Thyroid gland (tissue), 4 donors: ENCODE measurements at regions not wholly inside any gene's neighbourhood (a gene's known extent, or its start where the extent isn't known, plus 50 kb on each side); places are given as distances from the start of the nearest gene placed in this dataset.
A peak's percentile ranks its signal among the peaks of the same experiment; 100 is the strongest.

Experiments used
- DNase-seq, 2 donors: peaks; one replicate each; pipeline ENCODE4 v3.0.0-alpha.2; 2019
- H3K27ac ChIP-seq, 3 donors: fragments of 200-600 bp; sonication (generic); 1 replicate in 2 of 3; 2 replicates in 1 of 3; pipeline ENCODE4 v1.5.1; 2016 to 2019; ENCODE audit warnings: mild to moderate bottlenecking in 1 of 3, moderate library complexity in 1 of 3
- H3K27me3 ChIP-seq: fragments of 200-600 bp; sonication (generic); one replicate; pipeline ENCODE4 v1.5.1; 2019
- H3K36me3 ChIP-seq, 2 donors: fragments of 200-600 bp; sonication (generic); one replicate each; pipeline ENCODE4 v1.5.1; 2016 to 2019
- H3K4me1 ChIP-seq, 2 donors: fragments of 200-600 bp; sonication (generic); one replicate each; pipeline ENCODE4 v1.5.1; 2017 to 2019
- H3K4me3 ChIP-seq, 3 donors: fragments of 200-600 bp; sonication (generic); replicated peaks in 1 of 3; 1 replicate in 2 of 3; 2 replicates in 1 of 3; pipeline ENCODE4 v1.5.1; 2016; ENCODE audit warnings: mild to moderate bottlenecking in 1 of 3
- H3K9me3 ChIP-seq: fragments of 200-600 bp; sonication (generic); one replicate; pipeline ENCODE4 v1.5.1; 2017
- CTCF ChIP-seq, 6 experiments: fragments of 200-600 bp in 3 of 6; fragments of 450-650 bp in 3 of 6; sonication (generic) in 3 of 6; IDR thresholded peaks; one replicate each; pipeline ENCODE4 v1.5.1; 2016 to 2019; ENCODE audit warnings: antibody characterized with exemption in 6 of 6, mild to moderate bottlenecking in 2 of 6, inconsistent platforms in 1 of 6, moderate library complexity in 1 of 6
- POLR2A ChIP-seq, 2 donors: fragments of 450-650 bp; IDR thresholded peaks; one replicate each; pipeline ENCODE4 v1.6.1; 2017; ENCODE audit warnings: antibody characterized with exemption in 2 of 2, mild to moderate bottlenecking in 2 of 2, moderate library complexity in 1 of 2
- WGBS, 2 donors: methylation state at CpG; one replicate each; pipeline ENCODE4 v1.1.5; 2017; 5-methylcytosine and 5-hydroxymethylcytosine counted together
- intact Hi-C: fragments of 100-400 bp; cut with DNase I; formaldehyde crosslinking; loops from one replicate; pipeline ENCODE4 v1.15.1; 2023

- no peak overlapping the region for H3K4me3 ChIP-seq
- no peaks in the 10 kb centered on the region for H3K36me3 ChIP-seq
- H3K4me1 ChIP-seq = peaks cover 20 to 29% of the 10 kb centered on the region in 2 donors
- no peaks in the 10 kb centered on the region for H3K27me3 ChIP-seq
- TF ChIP-seq CTCF (IDR thresholded peaks at IDR 0.05) (no peak), POLR2A (IDR thresholded peaks at IDR 0.05) (no peak)
- DNase-seq = no peak
- WGBS, 2 donors = 86 to 91% methylated on average over 8 of the region's 8 CpGs
- no peaks in the 10 kb centered on the region for H3K9me3 ChIP-seq
- intact Hi-C loops = no loop called here
- H3K27ac ChIP-seq = no peak overlapping the region
These were observed 616.4 kb upstream of the MGMT start for GRCh38 chr10:128850647-128851046.

- H3K36me3 ChIP-seq = no peaks in the 10 kb centered on the region
- no peak for DNase-seq
- no peaks in the 10 kb centered on the region for H3K9me3 ChIP-seq
- H3K4me1 ChIP-seq = peaks cover 25 to 35% of the 10 kb centered on the region in 2 donors
- no peak overlapping the region for H3K27ac ChIP-seq
- TF ChIP-seq CTCF (IDR thresholded peaks at IDR 0.05) = no peak
- TF ChIP-seq POLR2A (IDR thresholded peaks at IDR 0.05) = no peak
- H3K4me3 ChIP-seq = no peak overlapping the region
- H3K27me3 ChIP-seq = no peaks in the 10 kb centered on the region
- intact Hi-C loops = no loop called here
- WGBS, 2 donors = 91 to 100% methylated on average over 2 of the region's 2 CpGs
These were observed 615.8 kb upstream of the MGMT start for GRCh38 chr10:128851281-128851680.

- H3K27me3 ChIP-seq = no peaks in the 10 kb centered on the region
- WGBS, 2 donors = 46 to 49% methylated on average over 7 of the region's 7 CpGs
- no peak overlapping the region for H3K27ac ChIP-seq
- DNase-seq = peak; percentile 25 to 35
- no peaks in the 10 kb centered on the region for H3K36me3 ChIP-seq
- no peaks in the 10 kb centered on the region for H3K9me3 ChIP-seq
- no peak for TF ChIP-seq CTCF (IDR thresholded peaks at IDR 0.05)
- H3K4me1 ChIP-seq = peaks cover 25 to 36% of the 10 kb centered on the region in 2 donors
- intact Hi-C loops = no loop called here
- no peak overlapping the region for H3K4me3 ChIP-seq
These were observed 615.3 kb upstream of the MGMT start for GRCh38 chr10:128851726-128852125.

- no peak for TF ChIP-seq POLR2A (IDR thresholded peaks at IDR 0.05)
- TF ChIP-seq CTCF (IDR thresholded peaks at IDR 0.05) = no peak
- no peaks in the 10 kb centered on the region for H3K36me3 ChIP-seq
- H3K27ac ChIP-seq = no peak overlapping the region
- 90 to 94% methylated on average over 11 of the region's 11 CpGs for WGBS, 2 donors
- H3K27me3 ChIP-seq = no peaks in the 10 kb centered on the region
- no peak for DNase-seq
- H3K4me1 ChIP-seq = peaks cover 25 to 36% of the 10 kb centered on the region in 2 donors
- intact Hi-C loops = no loop called here
- H3K9me3 ChIP-seq = no peaks in the 10 kb centered on the region
- H3K4me3 ChIP-seq = no peak overlapping the region
These were observed 614.6 kb upstream of the MGMT start for GRCh38 chr10:128852449-128852848.

- intact Hi-C loops = no loop called here
- WGBS, 2 donors = 90 to 97% methylated on average over 6 of the region's 6 CpGs
- no peak for DNase-seq
- Histone ChIP-seq H3K36me3 (no peaks in the 10 kb centered on the region), H3K9me3 (no peaks in the 10 kb centered on the region), H3K4me3 (no peak overlapping the region), H3K4me1 (peaks cover 25 to 36% of the 10 kb centered on the region in 2 donors), H3K27me3 (no peaks in the 10 kb centered on the region), H3K27ac (no peak overlapping the region)
- TF ChIP-seq CTCF (IDR thresholded peaks at IDR 0.05) = no peak
- TF ChIP-seq POLR2A (IDR thresholded peaks at IDR 0.05) = no peak
These were observed 614.1 kb upstream of the MGMT start for GRCh38 chr10:128852902-128853301.
